B cell (primary cell): ENCODE measurements at regions not wholly inside any gene's neighbourhood (a gene's known extent, or its start where the extent isn't known, plus 50 kb on each side); places are given as distances from the start of the nearest gene placed in this dataset.

Experiments
- CTCF ChIP-seq: fragments of 200-600 bp; IDR thresholded peaks from one replicate; pipeline ENCODE4 v1.8.0; 2022; ENCODE audit warnings: antibody characterized with exemption, mild to moderate bottlenecking
- EZH2 ChIP-seq: IDR thresholded peaks from 2 replicates; pipeline ENCODE4 v1.6.1; 2012; ENCODE audit warnings: borderline replicate concordance, low read depth, mild to moderate bottlenecking, moderate library complexity, low read length; ENCODE audit not compliant: insufficient read depth, poor library complexity, severe bottlenecking

GRCh38 chr5:14089198-14089597 lies 53.9 kb upstream of the TRIO start:
- no peak for TF ChIP-seq CTCF
- TF ChIP-seq EZH2: no peak
